ENCODE measurements at regions not wholly inside any gene's neighbourhood (a gene's known extent, or its start where the extent isn't known, plus 50 kb on each side); places are given as distances from the start of the nearest gene placed in this dataset.

GRCh38 chr12:124477107-124477915 lies 90.1 kb downstream of the NCOR2 start:
- TF ChIP-seq CTCF (IDR thresholded peaks at IDR 0.05) (no peak), ZFX (IDR thresholded peaks at IDR 0.05; ENCODE audit: borderline replicate concordance) (no peak)
